ENCODE measurements at regions not wholly inside any gene's neighbourhood (a gene's known extent, or its start where the extent isn't known, plus 50 kb on each side); places are given as distances from the start of the nearest gene placed in this dataset.
"Not testable (repeated sequence)": the region's sequence is repeated elsewhere in the genome, so short reads cannot be mapped to it uniquely, and the experiment has no call there.

GRCh38 chr12:4829793-4830162, 79.9 kb upstream of the KCNA1 start:
- in situ Hi-C loops (cut with HindIII; ENCODE audit: low sequenced_read_pairs): no loop called here
- no peak overlapping the region for H3K4me3 ChIP-seq (ENCODE audit: low read depth, low read length)
- no peak for DNase-seq (ENCODE audit: low read depth)
- TF ChIP-seq, protein P1, sequence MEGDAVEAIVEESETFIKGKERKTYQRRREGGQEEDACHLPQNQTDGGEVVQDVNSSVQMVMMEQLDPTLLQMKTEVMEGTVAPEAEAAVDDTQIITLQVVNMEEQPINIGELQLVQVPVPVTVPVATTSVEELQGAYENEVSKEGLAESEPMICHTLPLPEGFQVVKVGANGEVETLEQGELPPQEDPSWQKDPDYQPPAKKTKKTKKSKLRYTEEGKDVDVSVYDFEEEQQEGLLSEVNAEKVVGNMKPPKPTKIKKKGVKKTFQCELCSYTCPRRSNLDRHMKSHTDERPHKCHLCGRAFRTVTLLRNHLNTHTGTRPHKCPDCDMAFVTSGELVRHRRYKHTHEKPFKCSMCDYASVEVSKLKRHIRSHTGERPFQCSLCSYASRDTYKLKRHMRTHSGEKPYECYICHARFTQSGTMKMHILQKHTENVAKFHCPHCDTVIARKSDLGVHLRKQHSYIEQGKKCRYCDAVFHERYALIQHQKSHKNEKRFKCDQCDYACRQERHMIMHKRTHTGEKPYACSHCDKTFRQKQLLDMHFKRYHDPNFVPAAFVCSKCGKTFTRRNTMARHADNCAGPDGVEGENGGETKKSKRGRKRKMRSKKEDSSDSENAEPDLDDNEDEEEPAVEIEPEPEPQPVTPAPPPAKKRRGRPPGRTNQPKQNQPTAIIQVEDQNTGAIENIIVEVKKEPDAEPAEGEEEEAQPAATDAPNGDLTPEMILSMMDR (IDR thresholded peaks at IDR 0.05; ENCODE audit: low read depth, low read length, missing control alignments): no peak

- TF ChIP-seq, protein P1 (IDR thresholded peaks at IDR 0.05; ENCODE audit: low read depth, low read length, missing control alignments): no peak
- no peak overlapping the region for H3K4me3 ChIP-seq (ENCODE audit: low read depth, low read length)
- in situ Hi-C loops (cut with HindIII; ENCODE audit: low sequenced_read_pairs): no loop called here
- DNase-seq (ENCODE audit: low read depth): no peak
Observed at GRCh38 chr12:4830556-4831210, 79.0 kb upstream of the KCNA1 start.

DNA sequence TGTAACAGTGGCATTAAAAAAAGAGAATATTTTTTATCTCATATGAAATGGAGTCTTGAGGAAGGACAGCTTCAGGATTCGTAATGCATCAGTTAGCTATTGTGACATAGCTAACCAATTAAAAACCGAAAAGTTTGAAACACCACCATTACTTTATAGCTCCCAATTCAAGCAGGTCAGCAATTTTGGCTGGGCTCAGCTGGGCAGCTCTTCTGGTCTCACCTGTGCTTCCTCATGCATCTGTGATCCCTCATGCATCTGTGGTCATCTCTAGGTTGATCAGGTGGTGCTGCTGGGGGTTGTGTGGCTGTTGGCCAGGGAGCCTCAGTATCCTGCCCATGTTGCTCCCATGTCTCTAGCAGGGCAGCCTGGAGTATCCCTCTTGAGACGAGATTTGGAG, 76.7 kb upstream of the KCNA1 start:
- in situ Hi-C loops (cut with HindIII; ENCODE audit: low sequenced_read_pairs): no loop called here
- no peak for DNase-seq (ENCODE audit: low read depth)
- TF ChIP-seq, protein P1 (IDR thresholded peaks at IDR 0.05; ENCODE audit: low read depth, low read length, missing control alignments): no peak
- no peak overlapping the region for H3K4me3 ChIP-seq (ENCODE audit: low read depth, low read length)

DNA sequence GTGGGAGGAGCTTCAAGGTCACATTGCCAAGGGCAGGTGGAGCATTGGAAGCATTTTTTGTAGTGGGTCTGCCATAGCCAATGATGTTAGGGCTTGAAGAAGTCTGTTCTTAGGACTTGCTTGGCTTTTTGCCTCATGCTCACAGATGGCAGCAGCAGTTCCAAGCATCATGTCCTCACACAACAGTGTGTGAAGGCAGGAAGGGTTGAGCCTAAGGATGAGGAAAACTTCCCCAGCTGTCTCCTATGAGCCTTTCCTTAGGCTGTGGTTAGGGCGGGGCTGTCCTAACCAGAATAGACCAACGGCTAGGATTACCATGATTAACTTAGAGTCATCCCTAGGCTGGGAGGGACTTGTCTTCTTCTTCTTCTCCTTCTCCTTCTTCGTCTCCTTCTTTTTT, 76.2 kb upstream of the KCNA1 start:
- no peak for DNase-seq (ENCODE audit: low read depth)
- H3K4me3 ChIP-seq (ENCODE audit: low read depth, low read length): no peak overlapping the region
- in situ Hi-C loops (cut with HindIII; ENCODE audit: low sequenced_read_pairs): no loop called here
- TF ChIP-seq, protein P1 (IDR thresholded peaks at IDR 0.05; ENCODE audit: low read depth, low read length, missing control alignments): no peak

DNA sequence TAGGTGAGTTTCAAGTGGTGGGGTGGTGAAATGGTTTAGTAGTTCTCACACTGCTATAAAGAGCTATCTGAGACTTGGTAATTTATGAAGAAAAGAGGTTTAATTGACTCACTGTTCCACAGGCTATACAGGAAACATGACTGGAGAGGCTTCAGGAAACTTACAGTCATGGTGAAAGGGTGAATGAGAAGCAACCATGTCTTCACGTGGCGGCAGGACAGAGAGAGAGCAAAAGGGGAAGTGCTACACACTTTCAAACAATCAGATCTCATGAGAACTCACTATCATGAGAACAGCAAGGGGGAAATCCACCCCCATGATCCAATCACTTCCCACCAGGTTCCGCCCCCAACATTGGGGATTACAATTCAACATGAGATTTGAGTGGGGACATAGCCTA, 67.3 kb upstream of the KCNA1 start:
- DNase-seq (ENCODE audit: low read depth); in situ Hi-C loops (cut with HindIII; ENCODE audit: low sequenced_read_pairs); H3K4me3 ChIP-seq (ENCODE audit: low read depth, low read length): not testable (repeated sequence)

DNA sequence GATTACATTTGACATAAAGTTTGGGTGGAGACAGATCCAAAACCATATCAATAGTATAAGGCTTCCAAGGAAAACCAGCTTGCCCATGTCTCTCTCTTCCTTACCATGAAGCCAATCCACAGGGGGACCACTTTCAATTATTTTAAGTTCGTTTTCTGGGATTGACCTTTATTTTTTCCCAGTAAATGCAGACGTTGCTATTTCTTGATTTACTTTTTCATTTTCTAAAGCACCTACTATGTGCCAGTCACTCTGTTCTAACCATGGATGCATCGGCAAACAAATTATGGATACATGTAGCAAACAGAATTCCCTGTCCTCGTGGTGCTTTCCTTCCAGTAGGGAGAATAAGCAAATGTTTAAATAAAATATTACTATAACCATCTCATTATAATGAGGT, 65.8 kb upstream of the KCNA1 start:
- in situ Hi-C loops (cut with HindIII; ENCODE audit: low sequenced_read_pairs): no loop called here

DNA sequence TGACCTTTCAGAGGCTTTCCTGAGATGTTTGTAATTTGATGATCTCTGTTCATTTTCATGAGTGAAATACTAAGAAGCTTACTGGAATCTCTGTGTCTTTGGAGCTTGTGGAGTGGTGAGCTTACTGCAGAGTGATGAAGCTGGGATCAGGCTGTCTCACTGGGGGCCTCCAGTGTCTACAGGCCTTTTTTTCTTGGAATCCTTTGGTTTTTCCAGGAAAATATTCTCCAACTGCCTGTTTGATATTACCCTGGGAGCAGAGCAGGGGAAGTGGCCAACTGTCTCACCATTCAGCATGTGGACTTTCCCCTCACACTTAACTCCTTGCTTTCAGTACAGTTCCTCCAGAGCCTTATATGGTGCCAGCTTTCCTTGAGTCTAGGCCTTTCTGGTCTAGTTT, 62.0 kb upstream of the KCNA1 start:
- no peak overlapping the region for H3K4me3 ChIP-seq (ENCODE audit: low read depth, low read length)
- TF ChIP-seq, protein P1 (IDR thresholded peaks at IDR 0.05; ENCODE audit: low read depth, low read length, missing control alignments): no peak
- in situ Hi-C loops (cut with HindIII; ENCODE audit: low sequenced_read_pairs): no loop called here
- no peak for DNase-seq (ENCODE audit: low read depth)

More for the DNA sequence above, 65.8 kb upstream of the KCNA1 start:
- TF ChIP-seq, protein P1 (IDR thresholded peaks at IDR 0.05; ENCODE audit: low read depth, low read length, missing control alignments): no peak
- H3K4me3 ChIP-seq (ENCODE audit: low read depth, low read length): no peak overlapping the region
- DNase-seq (ENCODE audit: low read depth): no peak

All from astrocyte of the cerebellum (primary cell).